Neural cell (in vitro differentiated cells): ENCODE measurements at regions not wholly inside any gene's neighbourhood (a gene's known extent, or its start where the extent isn't known, plus 50 kb on each side); places are given as distances from the start of the nearest gene placed in this dataset.

Experiments
- H2AFZ ChIP-seq: fragments of 200-600, 300-800 bp; sonication (generic), shearing (Covaris generic); 2 replicates; pipeline ENCODE4 v1.6.0; 2014; ENCODE audit warnings: low read depth, mild to moderate bottlenecking, antibody characterized with exemption, low read length, moderate library complexity
- H3F3A ChIP-seq: fragments of 200-600 bp; shearing (Covaris generic); 2 replicates; pipeline ENCODE4 v1.6.1; 2016; ENCODE audit warnings: mild to moderate bottlenecking, moderate library complexity, mixed read lengths, antibody characterized with exemption, low read length; ENCODE audit not compliant: insufficient read depth, poor library complexity, severe bottlenecking
- H3K27ac ChIP-seq: fragments of 200-600, 300-800 bp; sonication (generic), shearing (Covaris generic); 2 replicates; pipeline ENCODE4 v1.5.1; 2014; ENCODE audit warnings: mild to moderate bottlenecking, low read length, moderate library complexity
- H3K27me3 ChIP-seq: fragments of 300-800, 200-600 bp; sonication (generic), shearing (Covaris generic); 2 replicates; pipeline ENCODE4 v1.6.0; 2014; ENCODE audit warnings: mild to moderate bottlenecking, low read depth, low read length, moderate library complexity; ENCODE audit not compliant: insufficient read depth
- H3K36me3 ChIP-seq: fragments of 300-800, 200-600 bp; sonication (generic), shearing (Covaris generic); 2 replicates; pipeline ENCODE4 v1.5.1; 2014; ENCODE audit warnings: mild to moderate bottlenecking, antibody characterized with exemption, low read length, moderate library complexity; ENCODE audit not compliant: insufficient read depth
- H3K4me2 ChIP-seq: fragments of 300-800, 200-600 bp; sonication (generic), shearing (Covaris generic); 2 replicates; pipeline ENCODE4 v1.6.0; 2014; ENCODE audit warnings: mild to moderate bottlenecking, low read length
- H3K4me3 ChIP-seq: fragments of 300-800, 200-600 bp; sonication (generic), shearing (Covaris generic); 2 replicates; pipeline ENCODE4 v1.5.1; 2014; ENCODE audit warnings: mild to moderate bottlenecking, low read length, moderate library complexity
- H3K79me2 ChIP-seq: fragments of 200-600 bp; shearing (Covaris generic); replicated peaks from 2 replicates; pipeline ENCODE4 v1.6.0; 2014; ENCODE audit warnings: mild to moderate bottlenecking, low read length, moderate library complexity; ENCODE audit not compliant: insufficient read depth
- H3K9ac ChIP-seq: fragments of 300-800, 200-600 bp; sonication (generic), shearing (Covaris generic); 2 replicates; pipeline ENCODE4 v1.6.1; 2016; ENCODE audit warnings: mild to moderate bottlenecking, low read length, mixed read lengths
- H3K9me2 ChIP-seq: fragments of 200-600 bp; shearing (Covaris generic); 2 replicates; pipeline ENCODE4 v1.6.1; 2016; ENCODE audit warnings: mild to moderate bottlenecking, low read length, mixed read lengths; ENCODE audit not compliant: insufficient read depth
- H3K9me3 ChIP-seq: fragments of 200-600, 300-800 bp; sonication (generic), shearing (Covaris generic); 2 replicates; pipeline ENCODE4 v1.6.1; 2016; ENCODE audit warnings: mild to moderate bottlenecking, mixed run types, low read length, moderate library complexity, mixed read lengths
- H4K20me1 ChIP-seq: fragments of 200-600 bp; shearing (Covaris generic); 2 replicates; pipeline ENCODE4 v1.6.1; 2016; ENCODE audit warnings: mild to moderate bottlenecking, mixed run types; ENCODE audit not compliant: insufficient read depth
- EP300 ChIP-seq: fragments of 450-650 bp; conservative IDR thresholded peaks from 2 replicates; pipeline ENCODE4 v1.6.1; 2014; ENCODE audit warnings: antibody characterized with exemption, mild to moderate bottlenecking, moderate library complexity; ENCODE audit not compliant: poor library complexity, severe bottlenecking
- EZH2 ChIP-seq: fragments of 200-600, 300-800 bp; shearing (Covaris generic), sonication (generic); IDR thresholded peaks from 2 replicates; pipeline ENCODE4 v1.6.1; 2014; ENCODE audit warnings: antibody characterized with exemption, low read length, borderline replicate concordance, mild to moderate bottlenecking; ENCODE audit not compliant: insufficient read depth, poor library complexity, severe bottlenecking
- MXI1 ChIP-seq: fragments of 450-650 bp; conservative IDR thresholded peaks from 2 replicates; pipeline ENCODE4 v1.6.1; 2014; ENCODE audit warnings: antibody characterized with exemption, mild to moderate bottlenecking; ENCODE audit not compliant: poor library complexity, severe bottlenecking
- POLR2AphosphoS5 ChIP-seq: IDR thresholded peaks from 2 replicates; pipeline ENCODE4 v1.6.1; 2012
- RAD21 ChIP-seq: fragments of 450-650 bp; conservative IDR thresholded peaks from 2 replicates; pipeline ENCODE4 v1.6.1; 2014; ENCODE audit warnings: antibody characterized with exemption, mild to moderate bottlenecking, moderate library complexity
- SMC3 ChIP-seq: fragments of 450-650 bp; conservative IDR thresholded peaks from 2 replicates; pipeline ENCODE4 v1.6.1; 2014; ENCODE audit warnings: antibody characterized with exemption, mild to moderate bottlenecking, moderate library complexity; ENCODE audit not compliant: poor library complexity
- TAF1 ChIP-seq: IDR thresholded peaks from 2 replicates; pipeline ENCODE4 v1.6.1; 2012; ENCODE audit warnings: low read depth
- TF ChIP-seq, protein P1 (sequence below): IDR thresholded peaks from 2 replicates; pipeline ENCODE4 v1.6.1; 2012; ENCODE audit warnings: borderline replicate concordance
- TF ChIP-seq, protein P2 (sequence below): fragments of 450-650 bp; IDR thresholded peaks from 2 replicates; pipeline ENCODE4 v1.5.1; 2014; ENCODE audit warnings: antibody characterized with exemption, mild to moderate bottlenecking, moderate library complexity; ENCODE audit not compliant: poor library complexity, severe bottlenecking

DNA sequence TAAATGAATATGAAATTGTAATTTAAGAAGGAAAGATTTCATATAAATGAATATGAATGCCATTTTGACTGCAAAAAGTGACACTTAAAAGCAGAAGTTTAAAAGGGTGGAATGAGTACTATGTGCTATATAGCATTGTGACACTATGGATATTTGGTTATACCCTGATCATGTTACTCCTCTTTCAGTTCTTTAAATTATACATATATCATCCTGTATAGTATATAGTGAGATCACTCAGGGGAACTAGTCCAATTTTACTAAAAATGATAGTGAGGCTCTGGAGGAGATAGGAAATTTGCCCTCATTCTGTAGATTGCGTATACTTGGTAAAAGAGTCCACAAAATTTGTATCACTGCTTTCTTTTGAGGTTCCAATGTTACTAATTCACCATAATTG is 155.7 kb upstream of the BTG1 start:
- Histone ChIP-seq H3K9me3 (no peaks in the 10 kb centered on the region), H3K4me3 (no peak overlapping the region), H4K20me1 (no peaks in the 10 kb centered on the region), H3K36me3 (no peaks in the 10 kb centered on the region), H3K9ac (no peak overlapping the region), H3K4me2 (no peak overlapping the region), H3F3A (no peaks in the 10 kb centered on the region), H3K27ac (no peak overlapping the region), H2AFZ (no peak overlapping the region), H3K27me3 (no peaks in the 10 kb centered on the region), H3K79me2 (no peaks in the 10 kb centered on the region), H3K9me2 (no peaks in the 10 kb centered on the region)
- no peak for TF ChIP-seq MXI1
- no peak for TF ChIP-seq EZH2
- TF ChIP-seq, protein P1, sequence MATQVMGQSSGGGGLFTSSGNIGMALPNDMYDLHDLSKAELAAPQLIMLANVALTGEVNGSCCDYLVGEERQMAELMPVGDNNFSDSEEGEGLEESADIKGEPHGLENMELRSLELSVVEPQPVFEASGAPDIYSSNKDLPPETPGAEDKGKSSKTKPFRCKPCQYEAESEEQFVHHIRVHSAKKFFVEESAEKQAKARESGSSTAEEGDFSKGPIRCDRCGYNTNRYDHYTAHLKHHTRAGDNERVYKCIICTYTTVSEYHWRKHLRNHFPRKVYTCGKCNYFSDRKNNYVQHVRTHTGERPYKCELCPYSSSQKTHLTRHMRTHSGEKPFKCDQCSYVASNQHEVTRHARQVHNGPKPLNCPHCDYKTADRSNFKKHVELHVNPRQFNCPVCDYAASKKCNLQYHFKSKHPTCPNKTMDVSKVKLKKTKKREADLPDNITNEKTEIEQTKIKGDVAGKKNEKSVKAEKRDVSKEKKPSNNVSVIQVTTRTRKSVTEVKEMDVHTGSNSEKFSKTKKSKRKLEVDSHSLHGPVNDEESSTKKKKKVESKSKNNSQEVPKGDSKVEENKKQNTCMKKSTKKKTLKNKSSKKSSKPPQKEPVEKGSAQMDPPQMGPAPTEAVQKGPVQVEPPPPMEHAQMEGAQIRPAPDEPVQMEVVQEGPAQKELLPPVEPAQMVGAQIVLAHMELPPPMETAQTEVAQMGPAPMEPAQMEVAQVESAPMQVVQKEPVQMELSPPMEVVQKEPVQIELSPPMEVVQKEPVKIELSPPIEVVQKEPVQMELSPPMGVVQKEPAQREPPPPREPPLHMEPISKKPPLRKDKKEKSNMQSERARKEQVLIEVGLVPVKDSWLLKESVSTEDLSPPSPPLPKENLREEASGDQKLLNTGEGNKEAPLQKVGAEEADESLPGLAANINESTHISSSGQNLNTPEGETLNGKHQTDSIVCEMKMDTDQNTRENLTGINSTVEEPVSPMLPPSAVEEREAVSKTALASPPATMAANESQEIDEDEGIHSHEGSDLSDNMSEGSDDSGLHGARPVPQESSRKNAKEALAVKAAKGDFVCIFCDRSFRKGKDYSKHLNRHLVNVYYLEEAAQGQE = no peak
- no peak for TF ChIP-seq SMC3
- TF ChIP-seq RAD21 = no peak
- TF ChIP-seq POLR2AphosphoS5 = no peak
- TF ChIP-seq, protein P2, sequence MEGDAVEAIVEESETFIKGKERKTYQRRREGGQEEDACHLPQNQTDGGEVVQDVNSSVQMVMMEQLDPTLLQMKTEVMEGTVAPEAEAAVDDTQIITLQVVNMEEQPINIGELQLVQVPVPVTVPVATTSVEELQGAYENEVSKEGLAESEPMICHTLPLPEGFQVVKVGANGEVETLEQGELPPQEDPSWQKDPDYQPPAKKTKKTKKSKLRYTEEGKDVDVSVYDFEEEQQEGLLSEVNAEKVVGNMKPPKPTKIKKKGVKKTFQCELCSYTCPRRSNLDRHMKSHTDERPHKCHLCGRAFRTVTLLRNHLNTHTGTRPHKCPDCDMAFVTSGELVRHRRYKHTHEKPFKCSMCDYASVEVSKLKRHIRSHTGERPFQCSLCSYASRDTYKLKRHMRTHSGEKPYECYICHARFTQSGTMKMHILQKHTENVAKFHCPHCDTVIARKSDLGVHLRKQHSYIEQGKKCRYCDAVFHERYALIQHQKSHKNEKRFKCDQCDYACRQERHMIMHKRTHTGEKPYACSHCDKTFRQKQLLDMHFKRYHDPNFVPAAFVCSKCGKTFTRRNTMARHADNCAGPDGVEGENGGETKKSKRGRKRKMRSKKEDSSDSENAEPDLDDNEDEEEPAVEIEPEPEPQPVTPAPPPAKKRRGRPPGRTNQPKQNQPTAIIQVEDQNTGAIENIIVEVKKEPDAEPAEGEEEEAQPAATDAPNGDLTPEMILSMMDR = no peak
- TF ChIP-seq TAF1 = no peak
- TF ChIP-seq EP300 = no peak

DNA sequence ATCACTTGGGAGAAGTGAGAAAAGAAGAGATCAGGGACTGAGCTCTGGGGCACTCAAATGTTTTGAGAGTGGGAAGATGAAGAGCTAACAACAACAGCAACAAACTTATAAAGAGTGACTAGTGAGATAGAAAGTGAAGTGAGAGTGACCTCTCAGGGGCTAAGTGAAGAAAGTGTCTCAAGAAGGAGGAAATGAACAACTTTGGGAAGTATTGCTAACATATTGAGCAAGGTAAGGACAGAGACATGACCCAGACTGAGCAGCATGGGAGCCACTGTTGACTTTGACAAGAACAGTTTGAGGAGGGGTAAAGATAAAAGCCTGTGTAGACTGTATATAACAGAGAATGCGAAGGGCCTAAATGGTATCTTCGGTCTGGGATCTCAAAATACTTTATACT is 155.1 kb upstream of the BTG1 start:
- no peaks in the 10 kb centered on the region for H3K36me3 ChIP-seq
- H3K9me2 ChIP-seq = no peaks in the 10 kb centered on the region
- H3K9me3 ChIP-seq = no peaks in the 10 kb centered on the region
- no peak overlapping the region for H3K4me2 ChIP-seq
- H3K4me3 ChIP-seq = no peak overlapping the region
- H3K79me2 ChIP-seq = no peaks in the 10 kb centered on the region
- H3K27ac ChIP-seq = no peak overlapping the region
- no peak overlapping the region for H2AFZ ChIP-seq
- no peak for TF ChIP-seq EP300
- no peak for TF ChIP-seq RAD21
- TF ChIP-seq, protein P2 = no peak
- TF ChIP-seq POLR2AphosphoS5 = no peak
- TF ChIP-seq, protein P1 = no peak
- no peak for TF ChIP-seq MXI1
- no peak for TF ChIP-seq EZH2
- no peak for TF ChIP-seq SMC3
- no peak for TF ChIP-seq TAF1
- no peaks in the 10 kb centered on the region for H4K20me1 ChIP-seq
- no peak overlapping the region for H3K9ac ChIP-seq
- no peaks in the 10 kb centered on the region for H3K27me3 ChIP-seq
- H3F3A ChIP-seq = no peaks in the 10 kb centered on the region
